ENCODE measurements at regions not wholly inside any gene's neighbourhood (a gene's known extent, or its start where the extent isn't known, plus 50 kb on each side); places are given as distances from the start of the nearest gene placed in this dataset.

- TF ChIP-seq CTCF (IDR thresholded peaks at IDR 0.05) = no peak
- TF ChIP-seq POLR2AphosphoS5 (IDR thresholded peaks at IDR 0.05; ENCODE audit: insufficient read depth in 1 of 2, low read depth in 1 of 2) = no peak
Measured at GRCh38 chr5:118042076-118042475, 946.3 kb downstream of the DTWD2 start.

Measured in vagina (tissue), 2 donors.